HG03175 (cell line): ENCODE measurements at regions not wholly inside any gene's neighbourhood (a gene's known extent, or its start where the extent isn't known, plus 50 kb on each side); places are given as distances from the start of the nearest gene placed in this dataset.
"Not testable (repeated sequence)": the region's sequence is repeated elsewhere in the genome, so short reads cannot be mapped to it uniquely, and the experiment has no call there.

Source experiments
- ATAC-seq: cut with Tn5 transposase; IDR thresholded peaks from one replicate; pipeline ENCODE4 v1.9.1; 2021; ENCODE audit warnings: mild to moderate bottlenecking, moderate library complexity; ENCODE audit not compliant: unreplicated experiment

DNA sequence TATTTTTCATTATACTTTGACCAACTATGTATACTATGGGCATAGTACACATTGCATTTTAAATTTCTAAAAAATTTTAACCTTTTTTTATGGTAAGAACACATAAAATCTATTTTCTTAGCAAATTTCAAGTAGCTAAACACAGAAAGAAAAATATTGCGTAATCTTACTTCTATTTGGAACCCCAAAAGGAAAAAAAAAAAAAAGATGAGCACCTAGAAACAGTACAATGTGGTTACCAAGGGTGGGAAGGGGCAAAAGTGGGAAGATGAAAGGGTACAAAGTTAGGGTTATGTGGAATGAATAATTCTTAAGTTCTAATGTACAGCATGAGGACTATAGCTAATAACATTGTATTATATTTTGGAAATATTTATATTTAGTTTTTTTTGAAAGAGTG lies 205.0 kb upstream of the EPHA4 start:
- ATAC-seq: no peak

DNA sequence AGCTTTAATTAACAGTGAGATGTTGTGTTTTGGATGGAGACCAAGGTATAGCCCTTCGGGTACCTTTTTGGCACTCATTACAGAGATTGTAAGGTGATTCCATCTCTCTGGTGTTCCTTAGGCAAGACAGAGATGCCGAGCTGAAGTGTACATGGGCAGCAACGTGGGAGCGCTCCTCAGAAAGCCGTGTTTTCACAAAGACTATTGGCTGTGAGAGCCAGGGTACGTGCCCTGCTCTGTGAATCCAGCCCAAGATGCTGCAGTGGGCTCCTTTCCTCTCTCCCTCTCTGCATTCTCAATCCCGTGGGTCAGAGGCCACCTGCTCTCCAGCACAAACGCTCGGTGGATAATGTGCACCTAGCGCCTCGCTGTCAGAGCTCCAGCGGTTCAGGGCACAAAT lies 203.0 kb upstream of the EPHA4 start:
- no peak for ATAC-seq

DNA sequence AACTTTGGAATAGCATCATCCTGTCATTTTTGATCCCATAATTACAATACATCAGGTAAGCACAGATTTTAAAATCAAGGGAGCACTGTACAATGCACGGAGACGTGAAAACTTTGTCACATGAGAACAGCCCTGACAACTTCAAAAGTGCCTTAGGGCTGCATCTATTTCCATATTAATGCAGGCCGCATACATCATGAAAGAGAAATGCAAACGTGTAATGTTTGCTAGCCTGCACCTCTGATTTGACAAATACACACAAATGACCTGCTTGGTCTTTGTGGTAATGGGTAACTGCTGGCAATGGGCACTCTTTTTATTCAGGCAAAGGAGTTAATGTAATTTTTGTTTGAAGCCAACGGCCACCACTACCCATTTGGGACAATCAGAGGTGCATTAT lies 202.0 kb upstream of the EPHA4 start:
- no peak for ATAC-seq

DNA sequence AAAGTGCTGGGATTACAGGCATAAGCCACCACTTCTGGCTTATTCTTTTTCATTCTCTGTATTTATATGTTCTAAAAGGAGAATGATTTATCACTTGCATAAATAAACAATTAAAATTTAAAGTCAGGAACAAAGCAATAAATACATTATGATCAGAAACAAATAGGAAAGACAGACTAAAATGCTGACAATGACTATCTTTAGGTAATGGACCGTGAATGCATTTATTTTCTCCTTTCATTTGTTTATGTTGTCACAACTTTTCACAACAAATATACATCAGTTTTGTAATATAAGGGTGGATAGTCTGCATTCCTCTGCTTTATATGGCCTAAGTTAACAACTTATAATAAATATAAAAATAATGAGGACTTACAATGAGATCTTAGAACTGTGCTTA lies 199.2 kb upstream of the EPHA4 start:
- ATAC-seq: no peak

DNA sequence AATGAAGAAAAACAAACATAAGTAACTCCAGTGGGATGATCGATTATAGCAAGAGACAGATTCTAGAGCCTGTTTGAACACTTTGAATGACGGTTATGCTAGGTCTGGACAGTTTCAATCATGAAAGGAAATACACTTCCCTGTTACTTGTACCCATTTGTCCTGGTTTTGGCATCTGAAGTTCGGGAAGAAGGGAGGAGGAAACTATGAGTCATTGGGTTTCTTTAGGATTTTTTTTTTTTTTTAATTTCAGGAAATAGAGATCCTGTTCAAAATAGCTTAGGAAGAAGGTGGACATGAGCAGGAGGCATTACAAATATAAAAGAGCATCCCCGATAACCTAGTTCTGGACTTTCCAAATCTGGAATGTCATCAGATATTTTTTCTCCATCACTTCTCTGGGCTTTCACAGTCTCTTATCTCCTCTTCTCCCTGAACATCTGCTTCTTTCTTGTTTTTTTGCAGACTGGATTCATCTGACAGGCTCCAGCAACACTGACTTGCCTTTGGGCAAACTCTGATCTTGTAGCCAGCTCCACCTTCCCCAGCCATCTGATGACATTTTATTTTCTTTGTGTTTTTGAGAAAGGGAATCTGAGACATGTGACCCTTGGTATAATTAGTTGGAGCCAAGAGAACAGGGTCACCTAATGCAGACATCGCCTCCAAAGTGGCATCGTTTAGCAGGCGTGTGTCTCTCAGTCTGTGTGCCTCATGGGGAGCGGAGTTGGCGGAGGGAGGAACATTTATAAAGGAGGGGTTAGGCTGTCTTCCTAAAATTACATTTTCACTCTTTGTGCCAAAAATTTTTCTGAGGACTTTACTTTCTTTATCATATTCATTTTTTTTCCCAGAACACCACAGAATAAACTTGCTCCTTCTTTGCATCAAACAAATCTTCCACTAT lies 195.3 kb upstream of the EPHA4 start:
- ATAC-seq: no peak

DNA sequence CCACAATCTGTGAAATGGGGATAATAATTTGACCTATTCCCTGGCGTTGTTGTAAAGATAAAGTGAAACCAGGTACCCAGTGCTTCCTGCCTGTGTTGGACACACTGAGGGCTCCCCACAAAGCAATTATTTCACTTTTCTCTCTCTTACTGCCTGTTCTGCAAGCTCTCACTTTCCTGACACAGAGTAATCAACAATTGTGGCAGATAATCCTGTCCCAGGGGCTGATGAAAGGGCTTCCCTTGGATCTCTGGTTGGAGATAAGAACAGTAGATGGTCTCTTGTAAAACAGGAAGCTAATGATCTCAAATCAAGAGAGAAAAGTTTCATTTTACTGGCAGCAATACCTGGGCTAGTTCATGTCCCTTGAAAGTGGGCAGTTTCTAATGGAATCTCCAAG lies 190.4 kb upstream of the EPHA4 start:
- no peak for ATAC-seq

DNA sequence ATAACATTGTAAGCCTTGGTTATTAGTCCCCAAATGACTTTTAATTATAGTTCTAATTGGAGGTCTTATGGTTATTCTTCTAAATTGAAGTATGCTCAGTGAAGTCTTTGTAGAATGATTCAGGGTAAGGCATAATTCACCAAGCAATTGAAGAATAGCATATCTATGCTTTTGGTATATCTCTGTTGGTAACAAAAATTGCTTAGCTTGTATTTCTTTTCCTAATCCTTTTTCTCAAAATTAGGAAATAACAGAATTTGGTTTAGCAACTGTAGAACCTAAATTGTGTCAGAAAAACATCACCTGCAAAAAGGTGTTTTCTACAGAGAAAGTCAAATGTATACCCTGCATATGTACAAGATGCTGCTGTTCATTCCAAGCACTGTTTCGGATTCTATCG lies 189.2 kb upstream of the EPHA4 start:
- no peak for ATAC-seq

DNA sequence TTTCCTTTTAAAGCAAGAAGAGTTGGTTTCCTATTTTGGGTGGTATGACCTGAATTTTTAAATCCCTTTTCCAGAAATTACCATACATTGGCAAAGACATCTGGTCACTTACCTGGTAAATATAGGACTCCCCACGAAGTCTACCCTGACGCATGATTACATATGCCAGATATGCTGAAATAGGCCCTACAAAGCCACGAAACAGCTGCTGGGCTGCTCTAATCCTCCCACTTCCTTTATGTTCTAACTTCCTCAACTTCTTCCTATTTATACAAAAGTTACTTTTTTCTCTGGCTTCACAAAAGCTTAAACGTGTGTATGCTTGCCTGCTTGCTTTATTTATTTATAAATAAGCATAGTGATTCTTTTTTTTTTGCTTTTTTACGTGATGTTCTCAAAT lies 186.0 kb upstream of the EPHA4 start:
- no peak for ATAC-seq

DNA sequence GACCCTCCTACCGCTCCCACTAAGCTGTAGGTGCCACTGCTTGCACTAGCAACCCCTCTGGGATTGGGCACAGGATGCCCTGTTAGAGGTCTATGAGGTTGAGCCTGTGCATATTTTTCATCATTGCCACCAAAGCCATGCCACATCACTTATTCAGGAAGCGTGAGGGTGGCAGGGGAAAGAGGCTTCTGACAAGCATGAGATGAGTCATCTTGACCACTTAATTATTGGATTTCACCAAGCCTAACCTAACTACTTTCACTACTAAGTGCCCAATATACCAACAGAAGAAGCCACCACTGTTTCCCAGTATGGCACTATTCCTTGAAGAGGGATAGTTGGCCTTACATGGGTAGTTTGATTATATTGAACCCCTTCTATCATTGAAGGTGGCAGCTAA lies 181.3 kb upstream of the EPHA4 start:
- ATAC-seq: no peak

DNA sequence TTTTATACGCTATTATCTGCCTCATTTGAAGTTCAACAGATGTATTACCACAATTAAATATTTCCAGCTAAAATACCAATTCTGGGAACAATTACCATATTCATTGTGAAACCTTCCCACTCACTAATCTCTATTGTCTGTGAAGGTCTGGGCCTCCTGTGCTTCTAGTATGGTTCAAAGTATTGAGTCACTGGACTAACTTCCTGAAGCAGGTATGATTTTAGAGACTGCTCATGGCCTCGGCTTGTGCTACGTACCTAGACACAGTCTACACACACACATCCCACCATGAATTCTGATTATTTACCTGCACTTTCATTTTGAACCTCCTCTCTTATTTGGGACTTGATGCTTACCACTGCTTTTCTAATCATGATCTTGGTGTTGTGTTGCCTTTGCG lies 180.7 kb upstream of the EPHA4 start:
- no peak for ATAC-seq

DNA sequence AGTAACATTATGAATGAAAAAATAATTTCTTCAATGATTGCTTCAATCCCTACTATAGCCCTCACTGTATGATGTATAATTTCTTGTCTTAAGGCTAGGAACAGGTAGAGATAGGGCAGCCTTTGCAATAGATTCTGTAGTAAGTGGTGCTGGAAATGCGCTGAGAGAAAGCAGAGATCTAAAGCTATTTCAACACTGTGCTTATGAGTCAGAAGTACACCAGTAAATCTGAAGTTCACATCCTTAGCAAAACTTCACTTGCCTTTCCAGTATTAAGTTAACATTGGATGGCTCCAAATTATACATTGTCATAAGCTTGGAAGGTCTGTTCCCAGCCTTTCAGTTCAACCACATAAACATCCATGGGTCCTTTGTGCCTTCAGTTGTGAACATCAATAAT lies 178.2 kb upstream of the EPHA4 start:
- ATAC-seq: no peak

DNA sequence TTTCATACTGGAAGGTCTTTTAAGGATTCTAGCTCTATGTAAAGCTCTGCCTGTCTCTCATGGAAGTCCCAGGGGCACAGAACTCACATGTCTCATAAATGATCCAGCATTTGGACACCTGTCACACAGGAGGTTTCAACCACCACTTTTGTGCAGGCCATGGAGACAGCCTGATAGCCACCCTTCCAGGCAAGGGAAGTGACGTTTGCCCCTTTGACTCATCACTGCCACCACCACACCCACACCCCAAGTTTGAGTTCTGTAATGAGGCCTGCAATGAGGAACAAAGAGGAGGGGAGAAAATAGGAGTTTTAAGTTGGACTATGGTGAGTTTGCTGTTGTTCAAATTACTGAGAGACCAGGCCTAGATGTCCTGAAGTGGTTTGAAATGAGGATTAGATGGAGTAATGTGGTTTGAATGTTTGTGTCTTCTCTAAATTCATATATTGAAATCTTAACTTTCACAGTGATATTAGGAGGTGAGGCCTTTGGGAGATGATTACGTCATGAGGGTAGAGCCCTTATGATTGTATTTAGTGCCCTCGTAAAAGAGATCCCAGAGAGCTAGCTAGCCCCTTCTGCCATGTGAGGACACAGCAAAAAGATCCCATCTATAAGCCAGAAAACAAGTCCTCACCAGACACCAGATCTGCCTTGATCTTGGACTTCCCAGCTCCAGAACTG lies 175.3 kb upstream of the EPHA4 start:
- peak; percentile 70 for ATAC-seq

DNA sequence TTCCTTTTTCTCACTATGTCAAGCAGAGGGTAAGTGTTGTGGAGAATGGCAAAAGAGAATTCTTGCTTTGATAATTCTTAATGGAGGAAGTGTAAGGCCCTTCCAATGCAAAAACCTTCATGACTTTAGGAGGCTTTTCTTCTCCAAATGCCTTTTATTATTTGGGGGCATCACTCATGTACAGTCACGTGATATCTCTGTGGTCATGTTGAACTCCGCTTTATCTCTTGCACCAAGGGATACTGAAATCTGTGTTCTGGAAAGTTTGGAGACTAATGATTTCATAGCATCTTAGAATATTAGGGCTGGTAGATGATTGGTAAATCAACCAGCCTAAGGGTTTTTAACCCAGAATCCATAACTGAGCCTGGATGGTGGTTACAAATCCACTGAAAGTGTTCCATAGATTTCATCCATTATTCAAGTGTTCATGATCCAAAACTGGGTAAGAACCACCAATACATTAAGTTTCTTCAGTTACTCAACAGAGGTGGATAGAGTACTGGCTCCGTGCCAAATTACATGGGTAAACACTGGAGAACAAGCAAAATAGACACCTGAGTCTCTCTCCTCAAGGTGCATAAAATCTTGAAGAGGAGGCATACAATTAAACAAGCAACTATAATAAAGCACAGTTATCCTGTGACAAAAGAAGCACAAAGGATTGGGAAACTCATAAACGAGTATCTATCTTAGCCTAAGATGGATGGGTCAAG lies 169.6 kb upstream of the EPHA4 start:
- ATAC-seq: no peak

DNA sequence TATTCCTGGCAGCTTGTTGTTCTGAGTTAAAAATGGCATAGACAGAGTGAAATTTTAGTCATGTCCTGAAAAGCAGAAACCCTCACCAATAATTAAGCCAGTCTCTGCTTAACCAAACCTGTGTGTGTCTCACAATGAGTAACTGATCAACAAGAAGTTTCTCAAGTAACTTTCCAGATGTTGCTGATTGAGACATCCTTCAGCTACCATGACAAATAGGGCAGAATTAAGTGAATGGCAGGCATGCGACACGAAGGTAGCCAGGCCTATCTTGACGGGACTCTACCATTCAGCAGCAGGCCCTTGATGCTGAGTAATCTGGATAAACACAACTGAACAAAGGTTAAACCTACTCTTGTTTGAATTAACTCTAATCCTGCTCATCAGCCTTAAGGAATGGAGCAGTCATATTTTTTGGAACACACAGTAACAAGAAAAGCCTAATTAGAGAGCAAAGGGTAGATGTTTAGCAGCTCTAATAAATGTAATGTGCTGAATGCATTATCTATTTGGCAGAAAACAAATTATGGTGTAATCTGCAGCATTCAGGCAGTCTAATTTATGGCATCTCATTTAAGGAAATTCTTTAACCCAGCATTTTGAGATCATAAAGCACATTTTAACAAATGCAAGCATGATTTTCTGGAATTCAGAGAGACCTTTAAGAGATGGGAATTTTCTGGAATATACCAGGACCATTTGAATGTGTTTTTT lies 159.5 kb upstream of the EPHA4 start:
- peak; percentile 75 for ATAC-seq

DNA sequence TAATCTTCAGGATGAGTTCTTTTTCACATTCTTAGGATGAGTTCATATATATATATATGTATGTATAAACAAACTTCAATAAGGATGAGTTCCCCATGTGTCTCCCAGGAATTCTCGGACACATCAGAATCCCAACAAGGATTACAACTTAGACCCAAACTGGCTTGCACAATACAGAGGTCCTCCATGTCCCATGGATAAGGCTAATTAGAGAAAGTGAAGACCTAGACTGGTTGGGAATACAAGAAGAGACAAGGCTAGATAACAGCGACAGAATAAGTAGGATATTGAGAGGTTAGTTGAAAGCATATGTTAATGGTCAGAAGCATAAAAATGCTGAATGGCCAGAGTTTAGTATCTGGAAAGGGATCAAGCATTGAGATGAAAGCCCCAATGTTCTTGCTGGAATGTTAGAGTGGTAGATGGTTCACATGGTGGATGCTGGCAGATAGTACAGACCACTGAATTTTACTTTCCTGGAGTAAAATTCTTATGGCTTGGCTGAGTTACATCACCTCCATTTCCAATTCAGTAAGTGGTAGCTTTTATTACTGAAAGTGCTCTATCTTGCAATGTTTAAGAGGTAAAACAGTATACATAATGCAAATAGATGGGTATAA lies 154.9 kb upstream of the EPHA4 start:
- no peak for ATAC-seq

DNA sequence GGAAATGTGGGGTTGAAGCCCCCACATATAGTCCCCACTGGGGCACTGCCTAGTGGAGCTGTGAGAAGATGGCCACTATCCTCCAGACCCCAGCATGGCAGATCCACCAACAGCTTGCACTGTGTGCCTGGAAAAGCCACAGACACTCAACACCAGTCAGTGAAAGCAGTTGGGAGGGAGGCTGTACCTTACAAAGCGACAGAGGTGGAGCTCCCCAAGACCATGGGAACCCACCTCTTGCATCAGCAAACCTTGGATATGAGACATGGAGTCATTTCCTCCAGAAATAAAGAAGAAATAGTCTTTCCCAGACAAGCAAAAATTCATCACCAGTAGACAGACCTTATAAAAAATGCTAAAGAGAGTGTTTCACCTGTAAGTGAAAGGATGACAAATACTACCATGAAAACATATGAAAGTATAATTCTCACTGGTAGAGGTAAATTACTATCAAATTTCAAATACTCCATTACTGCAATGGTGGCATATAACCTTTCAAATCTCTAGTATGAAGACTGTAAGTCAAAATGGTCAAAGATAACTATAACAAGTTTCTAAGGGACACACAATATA lies 152.6 kb upstream of the EPHA4 start:
- no peak for ATAC-seq

DNA sequence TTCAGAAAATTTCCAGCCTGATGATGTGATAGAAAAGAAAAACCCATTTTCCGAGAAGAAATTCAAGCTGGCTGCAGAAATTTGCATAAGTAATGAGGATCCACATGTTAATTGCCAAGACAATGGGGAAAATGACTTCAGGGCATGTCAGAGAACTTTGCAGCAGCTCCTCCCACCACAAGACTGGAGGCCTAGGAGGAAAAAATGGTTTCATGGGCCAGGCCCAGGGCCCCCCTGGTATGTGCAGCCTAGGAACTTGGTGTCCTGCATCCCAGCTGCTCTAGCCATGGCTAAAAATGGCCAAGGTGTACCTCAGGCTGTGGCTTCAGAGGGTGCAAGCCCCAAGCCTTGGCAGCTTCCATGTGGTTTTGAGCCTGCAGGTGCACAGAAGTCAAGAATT lies 152.0 kb upstream of the EPHA4 start:
- not testable (repeated sequence) for ATAC-seq

DNA sequence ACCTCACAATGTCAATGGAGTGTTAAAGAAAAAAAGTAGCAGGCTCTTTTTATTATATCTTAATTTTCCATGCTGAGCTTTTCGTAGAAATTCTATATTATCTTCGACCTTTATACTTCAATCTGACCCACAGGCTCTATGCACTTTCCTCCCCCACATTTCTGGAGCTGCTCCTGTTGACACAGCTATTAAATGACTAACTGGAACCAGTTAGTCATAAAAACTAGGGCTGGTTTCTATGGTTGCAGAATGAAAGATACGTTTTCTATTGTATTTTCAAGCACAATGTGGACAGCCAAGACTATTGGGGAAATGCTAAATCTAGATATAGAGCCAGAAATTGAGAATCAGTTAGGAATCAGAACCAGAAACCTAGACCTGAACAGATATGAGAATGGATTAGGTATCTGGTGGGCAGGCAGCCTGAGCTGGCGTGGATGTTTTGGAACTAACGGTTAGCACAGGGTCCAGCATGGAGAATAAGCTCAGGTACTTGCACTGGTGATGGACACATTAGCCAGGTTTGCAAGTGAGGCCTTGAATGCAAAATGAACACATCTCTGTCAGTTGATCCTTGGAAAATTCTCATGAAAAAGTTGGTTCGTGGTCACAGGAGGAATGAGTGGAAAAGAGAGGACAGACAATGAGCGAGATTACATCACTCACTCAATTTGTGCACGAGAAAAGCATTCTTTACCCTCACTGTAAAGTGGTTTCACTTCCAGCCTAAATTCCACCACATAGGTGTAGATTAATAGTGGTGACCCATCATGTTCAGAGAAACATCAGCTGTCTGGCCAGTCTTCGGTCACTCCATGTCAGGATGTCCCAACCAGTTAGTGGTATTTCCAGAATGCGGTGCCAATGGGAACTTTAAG lies 144.6 kb upstream of the EPHA4 start:
- ATAC-seq: no peak

DNA sequence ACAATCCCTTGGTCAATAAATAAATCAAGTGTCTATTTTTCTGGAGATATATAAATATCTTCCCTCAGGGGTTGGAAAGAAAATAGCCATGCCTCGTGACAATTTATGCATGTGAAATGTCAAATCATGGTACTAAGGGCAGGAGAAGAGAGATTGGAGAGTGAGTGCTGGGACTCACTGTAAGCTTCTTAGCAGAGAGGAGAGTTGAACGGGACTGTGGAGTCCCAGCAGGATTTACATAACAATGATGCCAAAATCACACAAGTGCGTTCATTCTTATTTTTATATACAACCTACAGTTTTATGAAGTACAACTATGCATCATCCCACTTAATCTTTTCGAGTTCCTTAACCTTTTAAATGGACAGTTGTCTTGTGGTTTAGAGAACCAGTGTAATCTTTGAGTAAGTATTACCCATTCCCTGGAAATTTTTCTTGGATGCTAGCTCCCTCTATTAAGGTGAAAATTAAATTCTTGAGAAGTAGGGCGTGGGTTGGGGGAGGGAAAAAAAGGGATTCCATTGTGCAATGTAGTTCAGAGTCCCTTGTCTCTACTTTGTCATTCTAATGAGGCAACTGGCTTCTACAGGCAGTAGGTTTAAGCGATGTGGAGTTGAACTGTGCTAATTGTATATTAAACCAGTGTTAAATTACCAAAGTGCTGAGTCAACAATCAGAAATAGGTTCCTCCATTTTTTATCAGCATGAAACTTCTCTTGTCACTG lies 143.6 kb upstream of the EPHA4 start:
- no peak for ATAC-seq
